Gastrocnemius medialis (tissue), 4 donors: ENCODE measurements at regions not wholly inside any gene's neighbourhood (a gene's known extent, or its start where the extent isn't known, plus 50 kb on each side); places are given as distances from the start of the nearest gene placed in this dataset.

Experiments
- CTCF ChIP-seq, 5 experiments: fragments of 450-650 bp in 3 of 5; fragments of 200-600 bp in 2 of 5; sonication (generic) in 2 of 5; IDR thresholded peaks in 4 of 5; conservative IDR thresholded peaks in 1 of 5; 1 replicate in 4 of 5; 2 replicates in 1 of 5; pipeline ENCODE4 v1.5.1; 2016 to 2019; ENCODE audit warnings: antibody characterized with exemption in 5 of 5, mild to moderate bottlenecking in 3 of 5, moderate library complexity in 3 of 5
- POLR2A ChIP-seq, 2 donors: fragments of 450-650 bp; IDR thresholded peaks; one replicate each; pipeline ENCODE4 v1.6.1; 2017; ENCODE audit warnings: antibody characterized with exemption in 2 of 2, mild to moderate bottlenecking in 2 of 2, moderate library complexity in 2 of 2

- TF ChIP-seq CTCF (IDR thresholded peaks at IDR 0.05 in 4 of 5, conservative IDR thresholded peaks at IDR 0.05 in 1 of 5) (no peak), POLR2A (IDR thresholded peaks at IDR 0.05) (no peak)
These were observed 818.8 kb upstream of the COBL start for GRCh38 chr7:52135403-52135802.
